ENCODE measurements at regions not wholly inside any gene's neighbourhood (a gene's known extent, or its start where the extent isn't known, plus 50 kb on each side); places are given as distances from the start of the nearest gene placed in this dataset.

- Mint-ChIP-seq H3K9me3 (no peaks in the 10 kb centered on the region), H3K4me3 (no peak overlapping the region), H3K4me1 (ENCODE audit: low read depth) (peaks cover 40% of the 10 kb centered on the region), H3K27ac (no peak overlapping the region), H3K27me3 (peaks cover 90% of the 10 kb centered on the region), H3K36me3 (ENCODE audit: low read depth) (no peaks in the 10 kb centered on the region)
- no peak for DNase-seq
These were observed 117.2 kb upstream of the DIO3 start for GRCh38 chr14:101444116-101444515.

- no peak overlapping the region for H3K27ac Mint-ChIP-seq
- no peaks in the 10 kb centered on the region for H3K36me3 Mint-ChIP-seq (ENCODE audit: low read depth)
- peaks cover 91% of the 10 kb centered on the region for H3K27me3 Mint-ChIP-seq
- no peak overlapping the region for H3K4me3 Mint-ChIP-seq
- DNase-seq = no peak
- H3K9me3 Mint-ChIP-seq = no peaks in the 10 kb centered on the region
- H3K4me1 Mint-ChIP-seq (ENCODE audit: low read depth) = peaks cover 41% of the 10 kb centered on the region
These were observed 116.0 kb upstream of the DIO3 start for GRCh38 chr14:101445278-101445677.

DNA sequence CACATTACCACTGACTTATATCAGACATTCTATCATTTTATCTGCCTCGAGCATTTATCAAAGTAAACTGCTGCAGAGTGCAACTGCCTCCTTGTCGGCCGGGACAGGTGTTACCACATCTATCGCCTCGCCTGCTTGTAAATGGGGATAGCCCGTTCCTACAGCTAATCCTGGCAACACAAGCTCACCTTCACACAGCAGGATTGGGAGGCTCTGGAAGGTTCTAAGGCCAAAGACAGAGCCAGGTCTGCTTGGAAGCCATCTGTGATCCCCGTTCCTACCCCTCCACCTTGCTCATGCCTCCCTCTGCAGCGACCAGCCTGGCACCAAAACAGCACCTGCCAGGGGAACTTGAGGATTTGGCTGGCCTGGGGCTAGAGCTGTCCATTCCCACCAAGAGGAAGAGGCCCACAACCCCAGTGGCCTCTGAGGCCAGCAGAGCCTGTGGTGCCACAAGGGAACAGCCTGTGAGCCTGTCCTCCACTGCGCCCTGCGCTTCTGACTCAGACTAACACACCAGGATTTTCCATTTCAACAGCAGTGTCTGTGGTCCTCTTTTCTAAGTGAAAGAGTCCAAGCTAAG lies 114.8 kb upstream of the DIO3 start:
- H3K4me1 Mint-ChIP-seq (ENCODE audit: low read depth) = peaks cover 38% of the 10 kb centered on the region
- H3K9me3 Mint-ChIP-seq = no peaks in the 10 kb centered on the region
- no peak overlapping the region for H3K4me3 Mint-ChIP-seq
- peaks cover 91% of the 10 kb centered on the region for H3K27me3 Mint-ChIP-seq
- no peaks in the 10 kb centered on the region for H3K36me3 Mint-ChIP-seq (ENCODE audit: low read depth)
- no peak for DNase-seq
- no peak overlapping the region for H3K27ac Mint-ChIP-seq

DNA sequence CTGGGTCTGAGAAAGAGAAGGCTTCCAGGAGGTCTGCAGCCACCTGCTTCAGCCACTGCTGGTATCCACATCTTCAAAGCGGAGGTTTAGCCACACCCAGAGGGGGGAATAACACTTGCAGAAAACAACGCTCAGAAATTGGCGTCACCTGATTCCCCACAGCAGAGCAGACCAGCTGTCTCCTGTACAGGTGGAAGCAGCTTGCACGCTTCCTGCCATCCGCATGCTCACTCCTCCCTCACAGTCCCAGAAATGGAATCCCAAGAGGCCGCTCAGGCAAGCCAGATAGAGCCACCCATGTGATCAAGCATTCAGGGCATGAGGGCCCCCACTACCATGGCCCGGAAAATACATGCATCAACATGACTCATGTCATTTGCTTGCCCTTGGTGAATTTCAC lies 112.2 kb upstream of the DIO3 start:
- Mint-ChIP-seq H3K27ac (no peak overlapping the region), H3K36me3 (ENCODE audit: low read depth) (no peaks in the 10 kb centered on the region), H3K4me3 (no peak overlapping the region), H3K9me3 (no peaks in the 10 kb centered on the region), H3K4me1 (ENCODE audit: low read depth) (peaks cover 15% of the 10 kb centered on the region), H3K27me3 (peaks cover 93% of the 10 kb centered on the region)
- DNase-seq = no peak

DNA sequence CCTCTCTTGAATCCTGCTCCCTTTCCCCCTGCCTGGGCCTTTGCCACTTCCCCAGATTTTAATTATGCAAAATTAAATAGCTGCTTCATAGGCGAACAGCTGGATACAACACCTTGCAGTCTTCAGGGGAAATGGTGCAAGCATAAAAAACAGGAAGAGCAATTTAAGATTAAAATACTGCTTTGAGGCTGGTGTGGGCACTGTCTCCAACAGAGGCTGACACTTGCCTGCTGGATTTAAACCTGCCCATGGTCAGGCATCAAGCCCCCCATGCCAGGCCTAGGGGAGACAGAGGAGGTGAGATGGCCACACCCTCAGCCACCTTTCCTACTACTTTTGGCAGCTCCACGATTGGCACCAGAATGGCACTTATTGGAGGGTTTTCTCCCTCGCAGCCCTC lies 110.1 kb upstream of the DIO3 start:
- no peak for DNase-seq
- H3K4me3 Mint-ChIP-seq = no peak overlapping the region
- H3K36me3 Mint-ChIP-seq (ENCODE audit: low read depth) = no peaks in the 10 kb centered on the region
- H3K27ac Mint-ChIP-seq = no peak overlapping the region
- peaks cover 95% of the 10 kb centered on the region for H3K27me3 Mint-ChIP-seq
- peaks cover 10% of the 10 kb centered on the region for H3K4me1 Mint-ChIP-seq (ENCODE audit: low read depth)
- no peaks in the 10 kb centered on the region for H3K9me3 Mint-ChIP-seq

DNA sequence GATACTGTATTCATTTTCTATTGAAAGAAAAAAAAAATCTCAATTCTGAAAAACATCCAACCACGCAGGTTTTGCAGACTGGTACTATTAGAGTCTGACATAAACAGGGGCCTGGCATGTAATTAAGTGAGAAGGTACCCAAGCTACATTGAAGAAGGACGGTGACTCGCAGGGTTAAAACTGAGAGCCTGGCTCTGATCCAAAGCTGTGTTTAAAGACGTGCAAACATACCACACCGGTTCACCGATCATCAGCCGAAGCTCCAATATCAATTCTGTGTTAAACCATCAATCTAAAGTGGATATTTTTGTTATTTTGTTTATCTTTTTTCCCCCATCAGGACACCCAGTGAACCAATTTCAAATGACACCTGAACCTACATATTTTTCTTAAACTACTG lies 108.1 kb upstream of the DIO3 start:
- no peak overlapping the region for H3K27ac Mint-ChIP-seq
- no peak for DNase-seq
- H3K27me3 Mint-ChIP-seq = peaks cover 86% of the 10 kb centered on the region
- no peaks in the 10 kb centered on the region for H3K9me3 Mint-ChIP-seq
- no peak overlapping the region for H3K4me3 Mint-ChIP-seq
- H3K4me1 Mint-ChIP-seq (ENCODE audit: low read depth) = peaks cover 6% of the 10 kb centered on the region
- no peaks in the 10 kb centered on the region for H3K36me3 Mint-ChIP-seq (ENCODE audit: low read depth)

DNA sequence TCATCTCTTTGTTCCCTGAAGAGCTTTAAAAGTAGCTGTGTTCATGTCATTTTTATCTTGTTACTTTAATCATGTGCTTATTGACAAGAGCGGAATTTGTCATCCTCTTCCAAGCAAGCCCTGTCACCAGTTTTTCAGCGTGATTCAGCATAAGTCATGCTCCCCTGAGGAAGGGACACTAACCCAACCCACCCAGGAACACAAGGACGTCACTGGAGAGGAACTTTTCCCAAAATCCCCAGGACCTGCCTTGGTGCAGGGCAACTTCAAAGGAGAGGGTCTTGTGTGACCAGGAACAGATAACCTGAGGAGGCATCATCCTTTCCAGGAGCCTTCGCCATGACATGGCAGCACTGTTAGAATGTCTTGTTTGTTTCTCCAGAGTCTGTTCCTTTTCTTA lies 107.1 kb upstream of the DIO3 start:
- peak; percentile 22 for DNase-seq
- no peaks in the 10 kb centered on the region for H3K9me3 Mint-ChIP-seq
- peaks cover 6% of the 10 kb centered on the region for H3K4me1 Mint-ChIP-seq (ENCODE audit: low read depth)
- H3K4me3 Mint-ChIP-seq = no peak overlapping the region
- H3K36me3 Mint-ChIP-seq (ENCODE audit: low read depth) = no peaks in the 10 kb centered on the region
- H3K27ac Mint-ChIP-seq = no peak overlapping the region
- H3K27me3 Mint-ChIP-seq = peaks cover 81% of the 10 kb centered on the region

GRCh38 chr14:101456246-101457175 lies 104.8 kb upstream of the DIO3 start:
- Mint-ChIP-seq H3K4me3 (no peak overlapping the region), H3K27me3 (peaks cover 77% of the 10 kb centered on the region), H3K9me3 (no peaks in the 10 kb centered on the region), H3K27ac (no peak overlapping the region), H3K36me3 (ENCODE audit: low read depth) (no peaks in the 10 kb centered on the region), H3K4me1 (ENCODE audit: low read depth) (peaks cover 6% of the 10 kb centered on the region)
- DNase-seq = peak; percentile 3

GRCh38 chr14:101457301-101457935 lies 103.9 kb upstream of the DIO3 start:
- peaks cover 6% of the 10 kb centered on the region for H3K4me1 Mint-ChIP-seq (ENCODE audit: low read depth)
- no peak for DNase-seq
- H3K9me3 Mint-ChIP-seq = no peaks in the 10 kb centered on the region
- H3K27me3 Mint-ChIP-seq = peaks cover 73% of the 10 kb centered on the region
- H3K4me3 Mint-ChIP-seq = no peak overlapping the region
- no peak overlapping the region for H3K27ac Mint-ChIP-seq
- no peaks in the 10 kb centered on the region for H3K36me3 Mint-ChIP-seq (ENCODE audit: low read depth)

DNA sequence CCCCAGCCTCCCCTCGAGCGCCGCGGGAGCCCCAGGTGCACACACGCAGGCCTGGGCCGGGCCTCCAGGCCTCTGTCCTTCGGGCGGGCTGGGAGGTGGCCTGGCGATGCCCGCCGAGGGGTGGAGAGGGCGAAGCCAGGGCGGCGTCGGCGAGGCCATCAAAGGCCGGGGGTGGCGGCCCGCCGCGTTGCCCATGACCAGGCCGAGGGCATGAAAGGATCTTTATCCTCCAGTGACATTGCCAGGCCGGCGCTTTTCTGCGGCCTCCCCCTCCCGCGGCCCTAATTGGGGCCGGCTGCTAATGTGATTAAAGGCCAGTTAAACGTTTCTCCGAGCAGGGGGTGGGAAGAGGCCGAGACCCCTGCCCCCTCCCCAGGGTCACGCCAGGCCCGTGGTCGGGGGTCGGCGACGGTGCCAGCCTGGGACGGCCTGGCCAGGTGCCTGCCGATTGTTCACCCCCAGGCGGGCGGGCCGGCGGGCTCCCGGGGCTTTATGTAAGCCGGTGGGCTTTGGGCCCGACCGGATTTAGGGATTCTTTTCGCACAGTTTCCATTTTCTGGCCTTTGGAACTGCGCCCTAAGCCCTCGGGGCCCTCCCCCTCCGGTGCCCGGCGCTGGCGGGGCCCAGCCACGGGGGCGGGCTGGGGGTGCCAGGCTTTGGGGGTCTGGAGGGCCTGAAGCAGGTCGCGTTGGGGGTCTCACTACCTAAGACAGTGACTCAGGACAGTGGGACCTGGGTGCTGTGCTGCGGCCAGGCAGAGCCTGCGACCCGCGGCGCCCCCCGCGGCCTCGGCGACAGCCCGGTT lies 103.2 kb upstream of the DIO3 start:
- no peak overlapping the region for H3K27ac Mint-ChIP-seq
- peaks cover 6% of the 10 kb centered on the region for H3K4me1 Mint-ChIP-seq (ENCODE audit: low read depth)
- H3K36me3 Mint-ChIP-seq (ENCODE audit: low read depth) = no peaks in the 10 kb centered on the region
- H3K9me3 Mint-ChIP-seq = no peaks in the 10 kb centered on the region
- no peak for DNase-seq
- H3K27me3 Mint-ChIP-seq = peaks cover 66% of the 10 kb centered on the region
- H3K4me3 Mint-ChIP-seq = no peak overlapping the region

GRCh38 chr14:101458741-101459550 lies 102.3 kb upstream of the DIO3 start:
- H3K36me3 Mint-ChIP-seq (ENCODE audit: low read depth) = no peaks in the 10 kb centered on the region
- peaks cover 6% of the 10 kb centered on the region for H3K4me1 Mint-ChIP-seq (ENCODE audit: low read depth)
- no peak overlapping the region for H3K4me3 Mint-ChIP-seq
- H3K27ac Mint-ChIP-seq = no peak overlapping the region
- DNase-seq = peak; percentile 37
- peaks cover 58% of the 10 kb centered on the region for H3K27me3 Mint-ChIP-seq
- H3K9me3 Mint-ChIP-seq = no peaks in the 10 kb centered on the region

- Mint-ChIP-seq H3K4me1 (ENCODE audit: low read depth) (peaks cover 6% of the 10 kb centered on the region), H3K4me3 (no peak overlapping the region), H3K27me3 (peaks cover 52% of the 10 kb centered on the region), H3K9me3 (no peaks in the 10 kb centered on the region), H3K36me3 (ENCODE audit: low read depth) (no peaks in the 10 kb centered on the region), H3K27ac (no peak overlapping the region)
- DNase-seq = no peak
These were observed 101.8 kb upstream of the DIO3 start for GRCh38 chr14:101459551-101459900.

- Mint-ChIP-seq H3K27ac (no peak overlapping the region), H3K4me3 (no peak overlapping the region), H3K36me3 (ENCODE audit: low read depth) (no peaks in the 10 kb centered on the region), H3K4me1 (ENCODE audit: low read depth) (peaks cover 6% of the 10 kb centered on the region), H3K9me3 (no peaks in the 10 kb centered on the region), H3K27me3 (peaks cover 42% of the 10 kb centered on the region)
- DNase-seq = peak; percentile 17
These were observed 100.8 kb upstream of the DIO3 start for GRCh38 chr14:101460521-101460920.
